Adrenal gland (tissue), 9 donors: ENCODE measurements at regions not wholly inside any gene's neighbourhood (a gene's known extent, or its start where the extent isn't known, plus 50 kb on each side); places are given as distances from the start of the nearest gene placed in this dataset.
"Not testable (repeated sequence)": the region's sequence is repeated elsewhere in the genome, so short reads cannot be mapped to it uniquely, and the experiment has no call there.

Experiments
- DNase-seq, 7 donors: peaks; one replicate each; pipeline ENCODE4 v3.0.0-alpha.2; 2019 to 2020
- H3K27ac ChIP-seq, 5 donors: fragments of 200-600 bp; sonication (generic) in 4 of 5; 1 replicate in 3 of 5; 2 replicates in 2 of 5; pipeline versions ENCODE4 v1.5.1 to v1.8.0; 2016 to 2020; ENCODE audit warnings: mild to moderate bottlenecking in 1 of 5
- H3K27me3 ChIP-seq: fragments of 200-600 bp; 2 replicates; pipeline ENCODE4 v1.8.0; 2021
- H3K36me3 ChIP-seq, 2 donors: fragments of 200-600 bp; replicated peaks in 1 of 2; 1 replicate in 1 of 2; 2 replicates in 1 of 2; pipeline versions ENCODE4 v1.5.1 to v1.8.0; 2018 to 2022
- H3K4me1 ChIP-seq, 2 donors: fragments of 200-600 bp; replicated peaks in 1 of 2; 1 replicate in 1 of 2; 2 replicates in 1 of 2; pipeline versions ENCODE4 v1.5.1 to v1.8.0; 2018 to 2021
- H3K4me3 ChIP-seq, 4 donors: fragments of 200-600 bp; sonication (generic) in 3 of 4; one replicate each; pipeline ENCODE4 v1.5.1; 2016 to 2018
- H3K9me3 ChIP-seq, 3 donors: fragments of 200-600 bp; sonication (generic) in 1 of 3; replicated peaks in 1 of 3; 1 replicate in 2 of 3; 2 replicates in 1 of 3; pipeline versions ENCODE4 v1.5.1 to v1.8.0; 2016 to 2021
- POLR2A ChIP-seq, 2 donors: fragments of 450-650 bp; IDR thresholded peaks; one replicate each; pipeline ENCODE4 v1.6.1; 2017; ENCODE audit warnings: antibody characterized with exemption in 2 of 2, mild to moderate bottlenecking in 2 of 2, moderate library complexity in 1 of 2
- WGBS, 4 donors: extraction: QIAGEN DNeasy Blood & Tissue Kit in 2 of 4; methylation state at CpG; one replicate each; pipeline versions ENCODE4 v1.1.5 to v1.1.7; 2013 to 2017; 5-methylcytosine and 5-hydroxymethylcytosine counted together
- intact Hi-C, 2 donors: fragments of 100-400 bp; cut with DNase I; formaldehyde crosslinking; loops; one replicate each; pipeline versions ENCODE4 v1.14.1 to v1.15.0; 2022 to 2023
- TF ChIP-seq, protein P1 (sequence below), 6 experiments: fragments of 450-650 bp in 4 of 6; fragments of 200-600 bp in 2 of 6; sonication (generic) in 1 of 6; IDR thresholded peaks; 1 replicate in 5 of 6; 2 replicates in 1 of 6; pipeline versions ENCODE4 v1.5.1 to v1.8.0; 2016 to 2021; ENCODE audit warnings: antibody characterized with exemption in 6 of 6, mild to moderate bottlenecking in 2 of 6, moderate library complexity in 1 of 6
- donor health status: healthy with polysubstance abuse.
- donor health status: Bipolar disorder and iron deficiency.
- donor health status: DM: yes; HTN: yes; CAD: no.
- donor health status: DM: no; HTN: no; CAD: no.
- donor health status: DM: no; HTN: no; CAD: no.

DNA sequence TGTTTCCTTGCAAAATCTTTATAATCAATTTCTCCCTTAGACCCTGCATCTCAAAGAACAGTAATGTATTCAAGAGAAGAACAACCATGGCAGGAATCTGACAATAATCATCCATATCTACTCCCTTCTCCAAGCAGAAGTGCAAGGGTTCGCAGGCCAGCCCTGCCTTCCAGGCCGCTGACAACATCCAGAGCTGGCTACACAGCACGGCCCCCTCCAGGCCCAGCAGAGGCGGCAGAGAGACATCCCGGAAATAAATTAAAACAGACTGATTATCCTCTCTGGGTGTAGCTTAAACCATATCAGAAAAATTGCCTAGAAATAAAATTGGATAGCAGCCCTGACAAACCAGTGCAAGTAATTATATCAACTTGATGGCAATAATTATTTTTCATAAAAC lies 223.3 kb downstream of the FAM43A start:
- intact Hi-C loops: no loop called here
- no peaks in the 10 kb centered on the region for H3K9me3 ChIP-seq
- H3K27ac ChIP-seq: no peak overlapping the region
- no peak overlapping the region for H3K4me3 ChIP-seq
- TF ChIP-seq POLR2A (IDR thresholded peaks at IDR 0.05): no peak
- TF ChIP-seq, protein P1, sequence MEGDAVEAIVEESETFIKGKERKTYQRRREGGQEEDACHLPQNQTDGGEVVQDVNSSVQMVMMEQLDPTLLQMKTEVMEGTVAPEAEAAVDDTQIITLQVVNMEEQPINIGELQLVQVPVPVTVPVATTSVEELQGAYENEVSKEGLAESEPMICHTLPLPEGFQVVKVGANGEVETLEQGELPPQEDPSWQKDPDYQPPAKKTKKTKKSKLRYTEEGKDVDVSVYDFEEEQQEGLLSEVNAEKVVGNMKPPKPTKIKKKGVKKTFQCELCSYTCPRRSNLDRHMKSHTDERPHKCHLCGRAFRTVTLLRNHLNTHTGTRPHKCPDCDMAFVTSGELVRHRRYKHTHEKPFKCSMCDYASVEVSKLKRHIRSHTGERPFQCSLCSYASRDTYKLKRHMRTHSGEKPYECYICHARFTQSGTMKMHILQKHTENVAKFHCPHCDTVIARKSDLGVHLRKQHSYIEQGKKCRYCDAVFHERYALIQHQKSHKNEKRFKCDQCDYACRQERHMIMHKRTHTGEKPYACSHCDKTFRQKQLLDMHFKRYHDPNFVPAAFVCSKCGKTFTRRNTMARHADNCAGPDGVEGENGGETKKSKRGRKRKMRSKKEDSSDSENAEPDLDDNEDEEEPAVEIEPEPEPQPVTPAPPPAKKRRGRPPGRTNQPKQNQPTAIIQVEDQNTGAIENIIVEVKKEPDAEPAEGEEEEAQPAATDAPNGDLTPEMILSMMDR (IDR thresholded peaks at IDR 0.05): peak in 1 of 6 experiments; percentile 12
- WGBS, 4 donors: 69 to 80% (median 79%) methylated on average over 5 of the region's 5 CpGs
- no peaks in the 10 kb centered on the region for H3K27me3 ChIP-seq
- DNase-seq: no peak
- no peaks in the 10 kb centered on the region for H3K4me1 ChIP-seq
- no peaks in the 10 kb centered on the region for H3K36me3 ChIP-seq

GRCh38 chr3:194910414-194910984 lies 224.8 kb downstream of the FAM43A start:
- no peak for TF ChIP-seq POLR2A (IDR thresholded peaks at IDR 0.05)
- TF ChIP-seq, protein P1 (IDR thresholded peaks at IDR 0.05): no peak
- Histone ChIP-seq H3K9me3 (no peaks in the 10 kb centered on the region), H3K27me3 (no peaks in the 10 kb centered on the region), H3K4me1 (no peaks in the 10 kb centered on the region), H3K4me3 (no peak overlapping the region), H3K36me3 (no peaks in the 10 kb centered on the region), H3K27ac (no peak overlapping the region)
- 83 to 86% (median 85%) methylated on average over 7 of the region's 7 CpGs for WGBS, 4 donors
- intact Hi-C loops: no loop called here
- no peak for DNase-seq

- Histone ChIP-seq H3K9me3 (peaks cover 0 to 1% (median 0%) of the 10 kb centered on the region in 3 donors), H3K27me3 (no peaks in the 10 kb centered on the region), H3K4me1 (no peaks in the 10 kb centered on the region), H3K4me3 (no peak overlapping the region), H3K36me3 (no peaks in the 10 kb centered on the region), H3K27ac (no peak overlapping the region)
- TF ChIP-seq, protein P1 (IDR thresholded peaks at IDR 0.05): no peak
- no peak for TF ChIP-seq POLR2A (IDR thresholded peaks at IDR 0.05)
- WGBS, 4 donors: 77 to 86% (median 82%) methylated on average over 5 of the region's 5 CpGs
- DNase-seq: no peak
- intact Hi-C loops: no loop called here
Observed at GRCh38 chr3:194913316-194913715, 227.6 kb downstream of the FAM43A start.

GRCh38 chr3:194924889-194925288 lies 239.2 kb downstream of the FAM43A start:
- H3K9me3 ChIP-seq, H3K27me3 ChIP-seq, H3K27ac ChIP-seq, intact Hi-C loops, H3K36me3 ChIP-seq, DNase-seq, H3K4me1 ChIP-seq, H3K4me3 ChIP-seq: not testable (repeated sequence)
- WGBS, 4 donors: 56 to 72% (median 58%) methylated on average over 5 of the region's 5 CpGs

- Histone ChIP-seq H3K27ac (no peak overlapping the region), H3K4me1 (peaks cover 4 to 11% of the 10 kb centered on the region in 2 donors), H3K36me3 (no peaks in the 10 kb centered on the region), H3K4me3 (no peak overlapping the region), H3K27me3 (no peaks in the 10 kb centered on the region), H3K9me3 (no peaks in the 10 kb centered on the region)
- WGBS, 4 donors: 83 to 87% (median 87%) methylated on average over 11 to 12 of the region's 12 CpGs
- intact Hi-C loops: no loop called here
- no peak for DNase-seq
- TF ChIP-seq, protein P1 (IDR thresholded peaks at IDR 0.05): no peak
- no peak for TF ChIP-seq POLR2A (IDR thresholded peaks at IDR 0.05)
Observed at GRCh38 chr3:194925614-194926013, 239.9 kb downstream of the FAM43A start.
